ENCODE measurements at regions not wholly inside any gene's neighbourhood (a gene's known extent, or its start where the extent isn't known, plus 50 kb on each side); places are given as distances from the start of the nearest gene placed in this dataset.

GRCh38 chr11:81449588-81450156, 1284.0 kb downstream of the FAM181B start:
- Mint-ChIP-seq H3K36me3 (ENCODE audit: low read depth) (no peaks in the 10 kb centered on the region), H3K4me3 (no peak overlapping the region), H3K27me3 (ENCODE audit: low read depth) (no peaks in the 10 kb centered on the region), H3K27ac (no peak overlapping the region), H3K9me3 (ENCODE audit: insufficient read depth) (no peaks in the 10 kb centered on the region), H3K4me1 (ENCODE audit: low read depth) (no peaks in the 10 kb centered on the region)
- no peak for ATAC-seq
- ChIA-PET POLR2A (no interaction called here), CTCF (no interaction called here)
- no peak for DNase-seq

- H3K36me3 Mint-ChIP-seq (ENCODE audit: low read depth): no peaks in the 10 kb centered on the region
- POLR2A ChIA-PET: no interaction called here
- no peak overlapping the region for H3K27ac Mint-ChIP-seq
- H3K27me3 Mint-ChIP-seq (ENCODE audit: low read depth): no peaks in the 10 kb centered on the region
- no peak for ATAC-seq
- CTCF ChIA-PET: no interaction called here
- DNase-seq: no peak
- H3K4me3 Mint-ChIP-seq: no peak overlapping the region
- H3K4me1 Mint-ChIP-seq (ENCODE audit: low read depth): no peaks in the 10 kb centered on the region
- H3K9me3 Mint-ChIP-seq (ENCODE audit: insufficient read depth): no peaks in the 10 kb centered on the region
Measured at GRCh38 chr11:81444297-81444696, 1289.4 kb downstream of the FAM181B start.

- Mint-ChIP-seq H3K4me3 (no peak overlapping the region), H3K9me3 (ENCODE audit: insufficient read depth) (no peaks in the 10 kb centered on the region), H3K36me3 (ENCODE audit: low read depth) (no peaks in the 10 kb centered on the region), H3K27me3 (ENCODE audit: low read depth) (no peaks in the 10 kb centered on the region), H3K27ac (no peak overlapping the region), H3K4me1 (ENCODE audit: low read depth) (no peaks in the 10 kb centered on the region)
- ATAC-seq (no peak), DNase-seq (no peak)
- ChIA-PET POLR2A (no interaction called here), CTCF (no interaction called here)
Measured at GRCh38 chr11:81432333-81432732, 1301.3 kb downstream of the FAM181B start.

- Mint-ChIP-seq H3K4me3 (no peak overlapping the region), H3K36me3 (ENCODE audit: low read depth) (no peaks in the 10 kb centered on the region), H3K27ac (no peak overlapping the region), H3K4me1 (ENCODE audit: low read depth) (no peaks in the 10 kb centered on the region), H3K9me3 (ENCODE audit: insufficient read depth) (no peaks in the 10 kb centered on the region), H3K27me3 (ENCODE audit: low read depth) (no peaks in the 10 kb centered on the region)
- ATAC-seq (no peak), DNase-seq (no peak)
- CTCF ChIA-PET: no interaction called here
- POLR2A ChIA-PET: no interaction called here
Measured at GRCh38 chr11:81424822-81425221, 1308.8 kb downstream of the FAM181B start.

GRCh38 chr11:81422402-81422801, 1311.3 kb downstream of the FAM181B start:
- no peak for DNase-seq
- ChIA-PET CTCF (no interaction called here), POLR2A (no interaction called here)
- ATAC-seq: no peak
- no peaks in the 10 kb centered on the region for H3K27me3 Mint-ChIP-seq (ENCODE audit: low read depth)
- no peaks in the 10 kb centered on the region for H3K36me3 Mint-ChIP-seq (ENCODE audit: low read depth)
- no peaks in the 10 kb centered on the region for H3K4me1 Mint-ChIP-seq (ENCODE audit: low read depth)
- no peak overlapping the region for H3K27ac Mint-ChIP-seq
- no peak overlapping the region for H3K4me3 Mint-ChIP-seq
- no peaks in the 10 kb centered on the region for H3K9me3 Mint-ChIP-seq (ENCODE audit: insufficient read depth)

- Mint-ChIP-seq H3K27me3 (ENCODE audit: low read depth) (no peaks in the 10 kb centered on the region), H3K4me3 (no peak overlapping the region), H3K4me1 (ENCODE audit: low read depth) (no peaks in the 10 kb centered on the region), H3K9me3 (ENCODE audit: insufficient read depth) (no peaks in the 10 kb centered on the region), H3K27ac (no peak overlapping the region), H3K36me3 (ENCODE audit: low read depth) (no peaks in the 10 kb centered on the region)
- ATAC-seq: no peak
- DNase-seq: no peak
- POLR2A ChIA-PET: no interaction called here
- CTCF ChIA-PET: no interaction called here
Measured at GRCh38 chr11:81421251-81421860, 1312.3 kb downstream of the FAM181B start.

- no peak overlapping the region for H3K4me3 Mint-ChIP-seq
- no peak overlapping the region for H3K27ac Mint-ChIP-seq
- DNase-seq (no peak), ATAC-seq (no peak)
- ChIA-PET POLR2A (no interaction called here), CTCF (no interaction called here)
- no peaks in the 10 kb centered on the region for H3K9me3 Mint-ChIP-seq (ENCODE audit: insufficient read depth)
- no peaks in the 10 kb centered on the region for H3K4me1 Mint-ChIP-seq (ENCODE audit: low read depth)
- no peaks in the 10 kb centered on the region for H3K27me3 Mint-ChIP-seq (ENCODE audit: low read depth)
- H3K36me3 Mint-ChIP-seq (ENCODE audit: low read depth): no peaks in the 10 kb centered on the region
Measured at GRCh38 chr11:81420668-81421250, 1312.9 kb downstream of the FAM181B start.

- POLR2A ChIA-PET: no interaction called here
- H3K4me1 Mint-ChIP-seq (ENCODE audit: low read depth): no peaks in the 10 kb centered on the region
- H3K27me3 Mint-ChIP-seq (ENCODE audit: low read depth): no peaks in the 10 kb centered on the region
- H3K36me3 Mint-ChIP-seq (ENCODE audit: low read depth): no peaks in the 10 kb centered on the region
- DNase-seq (no peak), ATAC-seq (no peak)
- CTCF ChIA-PET: no interaction called here
- no peak overlapping the region for H3K4me3 Mint-ChIP-seq
- H3K27ac Mint-ChIP-seq: no peak overlapping the region
- H3K9me3 Mint-ChIP-seq (ENCODE audit: insufficient read depth): no peaks in the 10 kb centered on the region
Measured at GRCh38 chr11:81397316-81397715, 1336.3 kb downstream of the FAM181B start.

GRCh38 chr11:81394311-81394710, 1339.4 kb downstream of the FAM181B start:
- Mint-ChIP-seq H3K4me3 (no peak overlapping the region), H3K27ac (no peak overlapping the region), H3K4me1 (ENCODE audit: low read depth) (no peaks in the 10 kb centered on the region), H3K9me3 (ENCODE audit: insufficient read depth) (peaks cover 8% of the 10 kb centered on the region), H3K27me3 (ENCODE audit: low read depth) (no peaks in the 10 kb centered on the region), H3K36me3 (ENCODE audit: low read depth) (no peaks in the 10 kb centered on the region)
- ATAC-seq: no peak
- ChIA-PET POLR2A (no interaction called here), CTCF (no interaction called here)
- no peak for DNase-seq

- Mint-ChIP-seq H3K4me1 (ENCODE audit: low read depth) (no peaks in the 10 kb centered on the region), H3K27me3 (ENCODE audit: low read depth) (no peaks in the 10 kb centered on the region), H3K4me3 (no peak overlapping the region), H3K36me3 (ENCODE audit: low read depth) (no peaks in the 10 kb centered on the region), H3K9me3 (ENCODE audit: insufficient read depth) (peaks cover 9% of the 10 kb centered on the region), H3K27ac (no peak overlapping the region)
- CTCF ChIA-PET: no interaction called here
- ATAC-seq (no peak), DNase-seq (no peak)
- POLR2A ChIA-PET: no interaction called here
Measured at GRCh38 chr11:81388326-81388725, 1345.3 kb downstream of the FAM181B start.

- no peak overlapping the region for H3K4me3 Mint-ChIP-seq
Measured at GRCh38 chr11:81380395-81380794, 1353.3 kb downstream of the FAM181B start.

GRCh38 chr11:81377418-81377817, 1356.2 kb downstream of the FAM181B start:
- POLR2A ChIA-PET: no interaction called here

More at GRCh38 chr11:81380395-81380794, 1353.3 kb downstream of the FAM181B start:
- POLR2A ChIA-PET: no interaction called here
- no peak for ATAC-seq
- Mint-ChIP-seq H3K36me3 (ENCODE audit: low read depth) (no peaks in the 10 kb centered on the region), H3K27ac (no peak overlapping the region), H3K4me1 (ENCODE audit: low read depth) (no peaks in the 10 kb centered on the region), H3K27me3 (ENCODE audit: low read depth) (no peaks in the 10 kb centered on the region), H3K9me3 (ENCODE audit: insufficient read depth) (no peaks in the 10 kb centered on the region)
- DNase-seq: no peak
- CTCF ChIA-PET: no interaction called here

GRCh38 chr11:81373986-81374385, 1359.7 kb downstream of the FAM181B start:
- CTCF ChIA-PET: no interaction called here
- POLR2A ChIA-PET: no interaction called here
- no peak for DNase-seq
- no peaks in the 10 kb centered on the region for H3K4me1 Mint-ChIP-seq (ENCODE audit: low read depth)
- H3K27me3 Mint-ChIP-seq (ENCODE audit: low read depth): no peaks in the 10 kb centered on the region
- H3K4me3 Mint-ChIP-seq: no peak overlapping the region
- no peaks in the 10 kb centered on the region for H3K36me3 Mint-ChIP-seq (ENCODE audit: low read depth)
- H3K27ac Mint-ChIP-seq: no peak overlapping the region
- ATAC-seq: no peak
- H3K9me3 Mint-ChIP-seq (ENCODE audit: insufficient read depth): peaks cover 5% of the 10 kb centered on the region

More at GRCh38 chr11:81377418-81377817, 1356.2 kb downstream of the FAM181B start:
- CTCF ChIA-PET: no interaction called here
- H3K4me1 Mint-ChIP-seq (ENCODE audit: low read depth): no peaks in the 10 kb centered on the region
- no peak overlapping the region for H3K4me3 Mint-ChIP-seq
- no peaks in the 10 kb centered on the region for H3K36me3 Mint-ChIP-seq (ENCODE audit: low read depth)
- H3K27me3 Mint-ChIP-seq (ENCODE audit: low read depth): no peaks in the 10 kb centered on the region
- ATAC-seq (no peak), DNase-seq (no peak)
- H3K27ac Mint-ChIP-seq: no peak overlapping the region
- H3K9me3 Mint-ChIP-seq (ENCODE audit: insufficient read depth): peaks cover 5% of the 10 kb centered on the region
